NOMO-1 treated with DMSO at 0.1 percent for 48 hours (cell line): ENCODE measurements at regions not wholly inside any gene's neighbourhood (a gene's known extent, or its start where the extent isn't known, plus 50 kb on each side); places are given as distances from the start of the nearest gene placed in this dataset.
"Not testable (repeated sequence)": the region's sequence is repeated elsewhere in the genome, so short reads cannot be mapped to it uniquely, and the experiment has no call there.

ENCODE experiments used
- DNase-seq: peaks from one replicate; lab custom pipeline; 2025; ENCODE audit not compliant: unreplicated experiment; lab: John Stamatoyannopoulos, UW

- DNase-seq, result no peak
Measured at GRCh38 chr2:242043538-242044312, 174.2 kb downstream of the RTP5 start.

GRCh38 chr2:242044313-242044590 is 174.7 kb downstream of the RTP5 start:
- no peak for DNase-seq

- DNase-seq, result not testable (repeated sequence)
Measured at GRCh38 chr2:242045596-242046144, 176.1 kb downstream of the RTP5 start.

- no peak for DNase-seq
Measured at GRCh38 chr2:242046206-242046826, 176.8 kb downstream of the RTP5 start.

- DNase-seq, result no peak
Measured at GRCh38 chr2:242047963-242048362, 178.4 kb downstream of the RTP5 start.

GRCh38 chr2:242048479-242048878 is 178.9 kb downstream of the RTP5 start:
- DNase-seq, result no peak

GRCh38 chr2:242049492-242049891 is 180.0 kb downstream of the RTP5 start:
- DNase-seq, result not testable (repeated sequence)

GRCh38 chr2:242051463-242051862 is 181.9 kb downstream of the RTP5 start:
- DNase-seq, result no peak

GRCh38 chr2:242052421-242052820 is 182.9 kb downstream of the RTP5 start:
- DNase-seq, result no peak

GRCh38 chr2:242053921-242054320 is 184.4 kb downstream of the RTP5 start:
- DNase-seq, result no peak

- DNase-seq, result no peak
Measured at GRCh38 chr2:242054406-242054805, 184.9 kb downstream of the RTP5 start.

GRCh38 chr2:242054881-242055801 is 185.6 kb downstream of the RTP5 start:
- no peak for DNase-seq

- no peak for DNase-seq
Measured at GRCh38 chr2:242056026-242056425, 186.5 kb downstream of the RTP5 start.

GRCh38 chr2:242056785-242057184 is 187.3 kb downstream of the RTP5 start:
- DNase-seq, result no peak

- no peak for DNase-seq
Measured at GRCh38 chr2:242057379-242058040, 188.0 kb downstream of the RTP5 start.

- no peak for DNase-seq
Measured at GRCh38 chr2:242058116-242058680, 188.7 kb downstream of the RTP5 start.

GRCh38 chr2:242059566-242059965 is 190.0 kb downstream of the RTP5 start:
- DNase-seq, result no peak

GRCh38 chr2:242060212-242060835 is 190.8 kb downstream of the RTP5 start:
- DNase-seq, result no peak

GRCh38 chr2:242061930-242062329 is 192.4 kb downstream of the RTP5 start:
- DNase-seq, result not testable (repeated sequence)

GRCh38 chr2:242063436-242063835 is 193.9 kb downstream of the RTP5 start:
- no peak for DNase-seq
